HS-5 (cell line): ENCODE measurements at regions not wholly inside any gene's neighbourhood (a gene's known extent, or its start where the extent isn't known, plus 50 kb on each side); places are given as distances from the start of the nearest gene placed in this dataset.
"Not testable (repeated sequence)": the region's sequence is repeated elsewhere in the genome, so short reads cannot be mapped to it uniquely, and the experiment has no call there.

Experiments used
- DNase-seq: peaks from one replicate; pipeline ENCODE4 v3.0.0-alpha.2; 2012; ENCODE audit warnings: low read depth

DNA sequence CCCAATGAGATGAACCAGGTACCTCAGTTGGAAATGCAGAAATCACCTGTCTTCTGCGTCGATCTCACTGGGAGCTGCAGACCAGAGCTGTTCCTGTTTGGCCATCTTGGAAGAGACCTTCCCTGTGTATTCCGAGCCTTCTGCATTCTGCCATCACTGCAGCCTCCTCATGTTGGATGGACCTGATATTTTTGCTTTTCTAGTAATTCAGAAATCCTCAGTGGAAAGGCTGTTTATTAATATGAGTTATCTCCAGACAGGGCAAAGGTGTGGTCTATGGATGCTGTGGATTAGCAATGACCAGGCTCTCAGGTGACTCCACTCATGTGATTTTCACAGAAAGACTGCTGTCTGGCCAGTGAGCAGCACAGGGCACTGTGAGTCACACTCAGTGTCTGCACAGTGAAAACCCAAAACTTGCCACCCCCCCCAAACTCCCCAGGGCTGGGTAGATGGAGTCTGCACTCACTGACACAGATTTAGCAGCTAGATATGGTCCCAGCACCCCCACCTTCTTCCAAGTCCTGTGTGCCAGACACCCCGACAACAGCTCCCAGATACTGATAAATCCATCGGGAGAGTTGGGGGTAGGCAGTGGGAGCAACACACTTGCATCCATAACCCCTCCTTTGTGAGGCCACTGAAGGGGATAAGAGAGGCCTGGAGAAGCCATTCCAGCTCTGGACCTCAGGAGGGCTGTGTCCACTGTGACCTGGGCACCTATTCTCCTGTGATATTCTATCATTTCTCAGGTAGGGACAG, 75.2 kb upstream of the TOP3B start:
- DNase-seq = no peak

DNA sequence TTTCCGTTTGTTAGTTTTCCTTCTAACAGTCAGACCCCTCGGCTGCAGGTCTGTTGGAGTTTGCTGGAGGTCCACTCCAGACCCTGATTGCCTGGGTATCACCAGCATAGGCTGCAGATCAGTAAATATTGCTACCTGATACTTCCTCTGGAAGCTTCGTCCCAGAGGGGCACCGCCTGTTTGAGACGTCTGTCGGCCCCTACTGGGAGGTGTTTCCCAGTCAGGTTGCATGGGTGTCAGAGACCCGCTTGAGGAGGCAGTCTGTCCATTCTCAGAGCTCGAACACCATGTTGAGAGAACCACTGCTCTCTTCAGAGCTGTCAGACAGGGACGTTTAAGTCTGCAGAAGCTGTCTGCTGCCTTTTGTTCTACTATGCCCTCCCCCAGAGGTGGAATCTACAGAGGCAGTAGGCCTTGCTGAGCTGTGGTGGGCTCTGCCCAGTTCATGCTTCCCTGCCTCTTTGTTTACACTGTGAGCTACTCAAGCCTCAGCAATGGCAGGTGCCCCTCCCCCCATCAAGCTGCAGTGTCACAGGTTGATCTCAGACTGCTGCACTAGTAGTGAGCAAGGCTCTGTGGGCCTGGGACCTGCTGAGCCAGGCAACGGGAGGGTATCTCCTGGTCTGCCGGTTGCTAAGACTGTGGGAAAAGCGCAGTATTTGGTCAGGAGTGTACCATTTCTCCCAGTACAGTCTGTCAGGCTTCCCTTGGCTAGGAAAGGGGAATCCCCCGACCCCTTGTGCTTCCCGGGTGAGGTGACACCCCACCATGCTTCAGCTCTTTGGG, 74.4 kb upstream of the TOP3B start:
- DNase-seq = not testable (repeated sequence)

GRCh38 chr22:22052548-22053139, 70.1 kb upstream of the TOP3B start:
- DNase-seq = not testable (repeated sequence)

DNA sequence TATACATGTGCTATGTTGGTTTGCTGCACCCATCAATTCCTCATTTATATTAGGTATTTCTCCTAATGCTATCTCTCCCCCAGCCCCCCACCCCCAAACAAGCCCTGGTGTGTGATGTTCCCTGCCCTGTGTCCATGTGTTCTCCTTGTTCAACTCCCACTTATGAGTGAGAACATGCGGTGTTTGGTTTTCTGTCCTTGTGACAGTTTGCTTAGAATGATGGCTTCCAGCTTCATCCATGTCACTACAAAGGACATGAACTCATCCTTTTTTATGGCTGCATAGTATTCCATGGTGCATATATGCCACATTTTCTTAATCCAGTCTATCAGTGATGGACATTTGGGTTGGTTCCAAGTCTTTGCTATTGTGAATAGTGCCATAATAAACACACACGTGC, 68.4 kb upstream of the TOP3B start:
- DNase-seq = not testable (repeated sequence)

GRCh38 chr22:22050141-22050775, 67.7 kb upstream of the TOP3B start:
- no peak for DNase-seq

GRCh38 chr22:22049684-22050083, 67.1 kb upstream of the TOP3B start:
- DNase-seq = no peak

DNA sequence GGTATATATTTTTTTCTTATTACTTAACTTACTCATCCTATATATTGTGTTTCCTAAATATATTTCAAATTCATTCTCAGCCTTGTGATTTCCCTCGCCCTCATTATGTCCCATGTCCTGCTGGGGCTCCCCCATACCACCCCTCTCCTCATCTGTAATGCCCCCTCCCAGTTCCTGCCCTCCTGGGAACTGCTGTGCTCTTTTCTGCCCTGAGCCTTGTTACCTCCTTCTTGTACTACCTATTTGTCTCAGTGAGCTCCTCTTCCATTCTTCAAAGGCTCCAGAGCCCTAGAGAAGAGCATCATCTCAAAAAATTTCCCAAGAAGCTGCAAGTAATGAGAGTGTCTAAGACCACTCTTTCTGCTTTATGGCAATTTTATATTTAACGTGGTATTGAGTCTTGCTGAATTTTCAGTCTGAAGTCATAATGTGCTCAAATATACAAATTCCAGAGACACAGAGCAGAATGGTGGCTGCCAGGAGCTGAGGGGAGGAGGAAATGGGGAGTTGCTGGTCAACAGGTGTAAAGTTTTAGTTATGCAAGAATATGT, 66.5 kb upstream of the TOP3B start:
- no peak for DNase-seq

GRCh38 chr22:22048318-22048942, 65.8 kb upstream of the TOP3B start:
- no peak for DNase-seq

- DNase-seq = no peak
Observed at GRCh38 chr22:22047776-22048175, 65.2 kb upstream of the TOP3B start.

DNA sequence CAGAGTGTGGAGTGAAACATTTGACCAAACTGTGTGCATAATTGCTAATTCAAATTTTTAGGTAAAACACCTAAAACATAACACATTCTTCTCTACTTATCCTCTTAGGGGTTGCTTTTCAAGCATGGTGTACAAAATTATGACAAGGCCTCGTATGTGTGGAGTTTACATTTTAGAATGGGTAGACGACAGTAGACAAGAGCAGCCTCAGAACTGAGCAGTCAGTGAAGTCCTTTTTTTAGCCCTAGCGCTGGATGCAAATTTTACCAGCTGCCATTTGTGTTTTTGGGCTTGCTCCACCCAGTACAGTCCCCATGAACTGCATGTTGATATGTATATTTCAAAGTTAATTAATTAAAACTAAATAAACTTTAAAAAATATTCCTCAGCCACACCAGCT, 64.7 kb upstream of the TOP3B start:
- no peak for DNase-seq

GRCh38 chr22:22046370-22046769, 63.8 kb upstream of the TOP3B start:
- DNase-seq = no peak

DNA sequence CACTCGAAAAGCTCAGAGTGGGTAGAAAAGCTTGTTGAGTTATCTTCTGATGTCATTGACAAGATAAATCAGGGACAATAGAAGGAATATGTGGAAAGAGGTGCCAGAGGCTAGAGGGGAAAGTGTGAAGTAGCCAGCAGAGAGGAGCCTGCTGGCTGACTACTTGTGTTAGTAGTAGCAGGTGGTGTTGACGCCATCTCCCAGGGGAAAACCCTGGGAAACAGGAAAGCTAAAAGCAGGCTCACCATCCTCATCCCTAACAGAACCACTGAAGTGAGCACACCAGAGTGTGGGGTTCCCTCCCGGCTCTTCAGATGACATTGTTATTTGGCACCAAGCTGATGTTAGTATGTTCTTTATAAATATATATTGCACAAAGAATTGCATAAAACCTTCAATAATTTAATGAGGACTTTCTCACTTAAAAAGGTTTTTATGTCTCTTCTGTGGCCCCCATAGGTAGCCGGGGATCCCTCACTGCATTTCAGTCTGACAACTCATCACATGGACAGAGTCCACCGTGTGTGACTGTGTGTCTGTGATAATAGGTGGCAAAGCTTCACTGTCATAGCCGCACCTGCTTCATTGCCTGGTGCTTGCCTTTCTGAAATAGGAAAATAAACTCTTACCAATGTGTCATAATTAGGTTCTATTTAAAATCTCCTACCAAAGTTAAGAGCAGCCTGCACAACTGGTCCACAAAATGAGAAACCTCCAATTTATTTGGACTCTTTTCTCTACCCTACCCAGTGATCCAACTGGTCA, 63.2 kb upstream of the TOP3B start:
- DNase-seq = no peak

- DNase-seq = no peak
Observed at GRCh38 chr22:22044153-22044552, 61.6 kb upstream of the TOP3B start.

DNA sequence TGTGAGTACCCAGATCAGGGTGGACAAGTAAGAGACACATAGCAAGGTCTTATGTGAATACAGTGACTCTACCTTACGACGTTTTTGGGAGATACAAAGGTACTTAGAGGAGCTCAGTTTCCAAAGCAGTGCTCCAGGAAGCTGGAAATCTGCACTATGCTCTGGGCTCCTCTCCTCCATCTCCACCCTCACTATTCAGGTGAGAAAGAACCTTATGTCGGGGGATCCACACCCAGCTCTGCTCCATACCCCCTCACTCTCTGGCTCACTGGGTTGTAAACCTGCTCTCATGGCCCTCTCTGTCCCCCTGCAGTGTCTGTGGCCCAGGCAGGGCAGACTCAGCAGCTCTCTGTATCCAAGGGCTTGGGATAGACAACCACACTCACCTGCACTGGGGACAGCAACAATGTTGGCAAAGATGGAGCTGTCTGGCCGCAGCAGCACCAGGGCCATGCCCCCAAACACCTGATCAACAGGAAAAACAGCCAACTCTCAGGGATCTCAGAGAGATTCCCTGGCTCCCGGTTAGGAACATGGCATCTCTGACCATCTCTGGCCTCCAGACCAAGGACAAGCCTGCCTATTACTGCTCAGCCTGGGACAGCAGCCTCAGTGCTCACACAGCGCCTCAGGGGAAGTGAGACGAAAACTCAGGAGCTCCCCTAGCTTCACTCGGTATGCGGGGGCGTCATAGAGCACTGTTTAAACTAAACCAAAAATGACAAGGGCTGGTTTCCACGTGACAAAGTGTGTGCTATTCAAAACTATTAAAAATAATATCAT, 60.9 kb upstream of the TOP3B start:
- DNase-seq = no peak

- no peak for DNase-seq
Observed at GRCh38 chr22:22042599-22043295, 60.2 kb upstream of the TOP3B start.

GRCh38 chr22:22042009-22042408, 59.4 kb upstream of the TOP3B start:
- DNase-seq = no peak

DNA sequence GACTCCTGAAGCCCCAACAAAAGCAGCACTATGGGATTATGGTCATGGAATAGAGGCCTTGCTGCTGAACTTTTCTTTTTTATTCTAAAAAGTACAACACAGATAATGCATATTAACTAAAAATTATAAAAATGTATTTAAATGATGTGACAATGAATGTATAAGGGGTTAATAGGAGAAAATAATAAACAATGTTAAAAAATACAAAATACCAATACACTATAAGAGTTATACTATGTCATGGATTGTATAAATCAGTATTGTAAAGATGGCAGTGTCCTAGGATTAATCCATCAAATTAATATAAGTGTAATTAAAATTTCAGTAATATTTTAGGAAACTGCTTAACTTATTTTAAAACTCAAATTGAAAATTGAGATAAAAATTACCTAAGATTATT, 58.3 kb upstream of the TOP3B start:
- DNase-seq = no peak

DNA sequence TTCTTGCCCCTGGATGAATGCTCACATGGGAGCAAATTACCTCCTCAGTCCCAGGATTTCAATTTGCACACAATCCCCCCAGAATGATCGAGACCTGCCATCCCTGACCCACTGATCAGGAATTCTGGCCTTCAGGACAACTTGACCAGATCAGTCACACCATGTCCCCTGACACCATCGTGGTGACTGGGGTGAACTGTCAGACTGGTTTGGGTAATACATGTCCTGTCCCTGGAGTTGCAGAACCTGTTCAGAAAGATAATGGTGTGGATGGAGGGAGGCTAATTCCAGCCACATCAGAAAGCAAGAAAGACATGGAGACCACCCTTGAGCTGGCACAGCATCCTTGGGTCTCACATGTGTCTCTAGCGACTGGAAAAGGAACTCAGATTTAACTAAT, 57.9 kb upstream of the TOP3B start:
- DNase-seq = no peak

GRCh38 chr22:22039286-22040074, 56.9 kb upstream of the TOP3B start:
- DNase-seq = no peak
